ENCODE measurements at regions not wholly inside any gene's neighbourhood (a gene's known extent, or its start where the extent isn't known, plus 50 kb on each side); places are given as distances from the start of the nearest gene placed in this dataset.

DNA sequence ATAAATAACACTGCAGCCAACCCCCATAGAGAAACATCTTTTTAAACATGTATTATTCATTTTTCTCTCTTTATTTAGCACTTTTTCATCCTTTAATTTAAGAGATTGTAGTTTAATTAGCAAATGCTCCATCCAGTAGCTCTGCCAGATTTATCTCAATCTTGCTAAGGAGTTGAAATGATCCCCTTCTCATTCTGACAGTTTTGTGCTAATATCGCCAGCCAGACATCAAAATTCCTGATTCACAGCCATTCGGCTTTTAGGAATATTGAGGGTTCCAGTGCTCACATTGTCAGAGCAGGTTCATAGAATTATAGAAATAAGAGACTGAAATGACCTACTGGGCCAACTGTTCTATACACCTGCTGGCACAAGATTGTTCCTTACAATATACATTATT is 77.8 kb downstream of the CASP12 start (continued):
- TF ChIP-seq, protein P1, sequence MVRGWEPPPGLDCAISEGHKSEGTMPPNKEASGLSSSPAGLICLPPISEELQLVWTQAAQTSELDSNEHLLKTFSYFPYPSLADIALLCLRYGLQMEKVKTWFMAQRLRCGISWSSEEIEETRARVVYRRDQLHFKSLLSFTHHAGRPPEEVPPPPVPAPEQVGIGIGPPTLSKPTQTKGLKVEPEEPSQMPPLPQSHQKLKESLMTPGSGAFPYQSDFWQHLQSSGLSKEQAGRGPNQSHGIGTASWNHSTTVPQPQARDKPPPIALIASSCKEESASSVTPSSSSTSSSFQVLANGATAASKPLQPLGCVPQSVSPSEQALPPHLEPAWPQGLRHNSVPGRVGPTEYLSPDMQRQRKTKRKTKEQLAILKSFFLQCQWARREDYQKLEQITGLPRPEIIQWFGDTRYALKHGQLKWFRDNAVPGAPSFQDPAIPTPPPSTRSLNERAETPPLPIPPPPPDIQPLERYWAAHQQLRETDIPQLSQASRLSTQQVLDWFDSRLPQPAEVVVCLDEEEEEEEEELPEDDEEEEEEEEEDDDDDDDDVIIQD (CRISPR knock-in tag; IDR thresholded peaks at IDR 0.05; ENCODE audit: low read depth): no peak
- TF ChIP-seq NCOA1 (CRISPR knock-in tag; IDR thresholded peaks at IDR 0.05): no peak
- TF ChIP-seq, protein P2, sequence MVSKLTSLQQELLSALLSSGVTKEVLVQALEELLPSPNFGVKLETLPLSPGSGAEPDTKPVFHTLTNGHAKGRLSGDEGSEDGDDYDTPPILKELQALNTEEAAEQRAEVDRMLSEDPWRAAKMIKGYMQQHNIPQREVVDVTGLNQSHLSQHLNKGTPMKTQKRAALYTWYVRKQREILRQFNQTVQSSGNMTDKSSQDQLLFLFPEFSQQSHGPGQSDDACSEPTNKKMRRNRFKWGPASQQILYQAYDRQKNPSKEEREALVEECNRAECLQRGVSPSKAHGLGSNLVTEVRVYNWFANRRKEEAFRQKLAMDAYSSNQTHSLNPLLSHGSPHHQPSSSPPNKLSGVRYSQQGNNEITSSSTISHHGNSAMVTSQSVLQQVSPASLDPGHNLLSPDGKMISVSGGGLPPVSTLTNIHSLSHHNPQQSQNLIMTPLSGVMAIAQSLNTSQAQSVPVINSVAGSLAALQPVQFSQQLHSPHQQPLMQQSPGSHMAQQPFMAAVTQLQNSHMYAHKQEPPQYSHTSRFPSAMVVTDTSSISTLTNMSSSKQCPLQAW (CRISPR knock-in tag; IDR thresholded peaks at IDR 0.05): no peak
- TF ChIP-seq, protein P3, sequence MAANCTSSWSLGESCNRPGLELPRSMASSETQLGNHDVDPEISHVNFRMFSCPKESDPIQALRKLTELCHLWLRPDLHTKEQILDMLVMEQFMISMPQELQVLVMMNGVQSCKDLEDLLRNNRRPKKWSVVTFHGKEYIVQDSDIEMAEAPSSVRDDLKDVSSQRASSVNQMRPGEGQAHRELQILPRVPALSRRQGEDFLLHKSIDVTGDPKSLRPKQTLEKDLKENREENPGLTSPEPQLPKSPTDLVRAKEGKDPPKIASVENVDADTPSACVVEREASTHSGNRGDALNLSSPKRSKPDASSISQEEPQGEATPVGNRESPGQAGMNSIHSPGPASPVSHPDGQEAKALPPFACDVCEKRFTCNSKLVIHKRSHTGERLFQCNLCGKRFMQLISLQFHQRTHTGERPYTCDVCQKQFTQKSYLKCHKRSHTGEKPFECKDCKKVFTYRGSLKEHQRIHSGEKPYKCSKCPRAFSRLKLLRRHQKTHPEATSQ (CRISPR knock-in tag; IDR thresholded peaks at IDR 0.05; ENCODE audit: borderline replicate concordance): no peak
- no peak for TF ChIP-seq HOXA7 (CRISPR knock-in tag; IDR thresholded peaks at IDR 0.05)

DNA sequence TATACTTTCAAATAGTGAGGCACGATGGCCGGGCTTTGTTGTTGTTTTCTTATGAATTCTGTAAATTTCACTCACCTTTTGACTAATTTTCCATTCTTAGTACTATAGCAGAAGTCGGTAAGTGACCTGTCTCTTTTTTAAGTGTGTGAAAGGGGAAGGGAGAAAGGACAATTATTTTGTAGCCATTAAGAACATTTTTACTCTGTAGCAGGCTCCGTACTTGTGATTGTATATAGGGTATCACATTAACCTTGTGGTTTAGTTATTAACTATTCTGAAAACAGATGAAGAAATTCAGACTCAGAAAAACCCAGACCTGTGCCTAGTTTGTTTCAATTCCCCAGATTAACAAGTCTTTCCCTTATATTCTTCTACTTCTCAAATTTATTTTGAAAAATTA is 78.7 kb downstream of the CASP12 start:
- H3K4me1 ChIP-seq (ENCODE audit: insufficient read depth, low read length): no peaks in the 10 kb centered on the region
- H3K9ac ChIP-seq (ENCODE audit: insufficient read depth, low read depth, low read length): no peak overlapping the region
- BruUV-seq (replicated peaks): no TSS peak
- no peak overlapping the region for H2AFZ ChIP-seq (ENCODE audit: low read length)
- CTCF ChIA-PET (ENCODE audit: low intra/inter-chr PET ratio, low total read pairs): no interaction called here
- POLR2A ChIA-PET: no interaction called here
- H3K9me3 ChIP-seq (ENCODE audit: low read length): no peaks in the 10 kb centered on the region
- 0% methylated on average over 4 of the region's 4 CpGs for WGBS (ENCODE audit: low lambda C conversion rate)
- H3K36me3 ChIP-seq (replicated peaks in 1 of 2; ENCODE audit: control insufficient read depth in 1 of 2, insufficient read depth in 2 of 2, low read length in 2 of 2): no peaks in the 10 kb centered on the region
- no peak overlapping the region for H3K4me2 ChIP-seq (ENCODE audit: low read depth, low read length)
- in situ Hi-C loops (cut with HindIII; ENCODE audit: extremely low pct_ligation_motif_present, low pct_unique_long_range_greater_than_20kb): no loop called here
- TF ChIP-seq ZNF530 (CRISPR knock-in tag; IDR thresholded peaks at IDR 0.05; ENCODE audit: low read depth) (no peak), SNRNP70 (IDR thresholded peaks at IDR 0.05; ENCODE audit: low read depth, low read length) (no peak), ZNF101 (CRISPR knock-in tag; IDR thresholded peaks at IDR 0.05; ENCODE audit: borderline replicate concordance, low read depth) (no peak), KAT2B (IDR thresholded peaks at IDR 0.05; ENCODE audit: borderline replicate concordance, low read depth, low read length) (no peak)
- DNase-seq (ENCODE audit: low spot score) (no peak), FAIRE-seq (no peak), ATAC-seq (no peak)
- no peaks in the 10 kb centered on the region for H3K27me3 ChIP-seq (ENCODE audit: control insufficient read depth in 1 of 2, insufficient read depth in 2 of 2, low read length in 2 of 2)
- H3K27ac ChIP-seq (ENCODE audit: extremely low read length, insufficient read depth, low read length): no peak overlapping the region
- H4K20me1 ChIP-seq (ENCODE audit: insufficient read depth, low read length): no peaks in the 10 kb centered on the region
- H3K79me2 ChIP-seq (ENCODE audit: insufficient read depth, low read length): no peaks in the 10 kb centered on the region
- intact Hi-C loops (cut with micrococcal nuclease; ENCODE audit: unreplicated experiment): no loop called here
- no peak overlapping the region for H3K4me3 ChIP-seq (replicated peaks in 1 of 3; ENCODE audit: insufficient read depth in 1 of 3, low read depth in 2 of 3, low read length in 3 of 3)
